KOPT-K1 (cell line): ENCODE measurements at regions not wholly inside any gene's neighbourhood (a gene's known extent, or its start where the extent isn't known, plus 50 kb on each side); places are given as distances from the start of the nearest gene placed in this dataset.

Experiments
- H3K27ac ChIP-seq: fragments of 200-600 bp; sonication (generic); 2 replicates; pipeline ENCODE4 v1.5.1; 2016; ENCODE audit warnings: antibody characterized with exemption, mild to moderate bottlenecking, low read depth, low read length; ENCODE audit not compliant: poor library complexity, severe bottlenecking
- H3K36me3 ChIP-seq: fragments of 200-600 bp; sonication (generic); 2 replicates; pipeline ENCODE4 v1.5.1; 2017; ENCODE audit warnings: antibody characterized with exemption, mild to moderate bottlenecking, low read length, moderate library complexity; ENCODE audit not compliant: insufficient read depth
- H3K9me3 ChIP-seq: fragments of 200-600 bp; sonication (generic); 2 replicates; pipeline ENCODE4 v1.5.1; 2017; ENCODE audit warnings: antibody characterized with exemption, low read length, mild to moderate bottlenecking; ENCODE audit not compliant: insufficient read depth, poor library complexity, severe bottlenecking

GRCh38 chr2:11907190-11907589, 160.8 kb downstream of the LPIN1 start:
- no peaks in the 10 kb centered on the region for H3K9me3 ChIP-seq
- H3K27ac ChIP-seq, result no peak overlapping the region
- H3K36me3 ChIP-seq, result no peaks in the 10 kb centered on the region

DNA sequence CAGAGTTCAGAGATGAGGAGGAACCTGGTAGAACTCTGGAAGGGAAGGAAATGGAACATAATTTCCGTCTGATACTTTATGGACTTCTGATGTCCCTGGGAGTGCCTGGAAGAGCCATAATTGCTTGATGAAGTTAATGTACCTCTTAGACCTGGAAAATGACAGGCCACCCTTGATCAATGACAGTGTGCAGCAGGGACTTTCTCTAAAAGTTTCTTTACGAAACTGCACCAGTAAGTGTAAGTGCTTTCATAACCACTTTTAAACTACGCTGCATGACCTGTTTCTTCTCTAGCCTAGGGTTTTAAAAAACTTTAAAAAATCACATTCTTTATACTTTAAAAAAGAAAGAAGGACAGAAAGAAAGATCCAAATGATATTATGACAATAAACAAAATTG, 164.5 kb downstream of the LPIN1 start:
- Histone ChIP-seq H3K36me3 (no peaks in the 10 kb centered on the region), H3K9me3 (peaks cover 5% of the 10 kb centered on the region), H3K27ac (no peak overlapping the region)

DNA sequence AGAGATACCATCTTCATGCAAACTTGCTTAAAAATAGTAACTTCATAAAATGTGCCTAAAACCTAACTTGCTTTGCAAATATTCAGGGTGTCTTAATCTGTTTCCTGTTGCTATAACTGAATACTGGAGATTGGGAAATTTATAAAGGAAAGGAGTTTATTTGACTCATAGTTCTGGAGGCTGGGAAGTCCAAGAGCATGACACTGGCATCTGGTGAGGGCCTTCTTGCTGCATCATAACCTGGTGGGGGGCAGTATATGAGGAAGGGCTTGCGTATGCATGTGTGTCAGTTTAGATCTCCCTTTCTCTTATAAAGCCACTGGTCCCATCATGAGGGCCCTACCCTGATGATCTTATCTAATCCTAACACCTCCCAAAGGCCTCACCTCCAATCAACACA, 166.5 kb downstream of the LPIN1 start:
- Histone ChIP-seq H3K27ac (no peak overlapping the region), H3K36me3 (no peaks in the 10 kb centered on the region), H3K9me3 (peaks cover 5% of the 10 kb centered on the region)

DNA sequence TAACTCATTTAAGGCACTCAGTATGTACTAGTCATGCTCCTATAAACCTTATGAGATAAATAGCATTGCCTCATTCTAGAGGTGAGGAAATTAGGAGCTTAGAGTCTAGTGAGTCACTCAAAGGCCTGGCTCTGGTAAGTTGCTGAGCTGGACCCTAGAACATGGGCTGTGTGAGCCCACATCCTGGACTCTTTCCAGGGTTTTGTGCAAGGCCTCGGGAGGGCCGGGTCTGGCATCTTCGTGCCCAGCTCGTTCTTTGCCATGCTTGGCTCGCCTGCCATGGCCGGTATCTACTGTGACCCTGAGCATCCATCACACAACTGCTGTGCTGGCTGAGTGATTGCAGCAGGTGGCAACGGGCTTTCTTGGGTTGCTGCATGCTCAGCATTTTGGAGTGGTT, 168.0 kb downstream of the LPIN1 start:
- Histone ChIP-seq H3K27ac (no peak overlapping the region), H3K36me3 (no peaks in the 10 kb centered on the region), H3K9me3 (peaks cover 5% of the 10 kb centered on the region)

- Histone ChIP-seq H3K9me3 (peaks cover 5% of the 10 kb centered on the region), H3K36me3 (no peaks in the 10 kb centered on the region), H3K27ac (no peak overlapping the region)
These were observed 169.2 kb downstream of the LPIN1 start for GRCh38 chr2:11915650-11916049.

GRCh38 chr2:11919953-11920352, 173.5 kb downstream of the LPIN1 start:
- H3K9me3 ChIP-seq, result no peaks in the 10 kb centered on the region
- H3K27ac ChIP-seq, result no peak overlapping the region
- H3K36me3 ChIP-seq, result no peaks in the 10 kb centered on the region

- H3K27ac ChIP-seq, result no peak overlapping the region
- no peaks in the 10 kb centered on the region for H3K36me3 ChIP-seq
- no peaks in the 10 kb centered on the region for H3K9me3 ChIP-seq
These were observed 174.7 kb downstream of the LPIN1 start for GRCh38 chr2:11920993-11921583.

DNA sequence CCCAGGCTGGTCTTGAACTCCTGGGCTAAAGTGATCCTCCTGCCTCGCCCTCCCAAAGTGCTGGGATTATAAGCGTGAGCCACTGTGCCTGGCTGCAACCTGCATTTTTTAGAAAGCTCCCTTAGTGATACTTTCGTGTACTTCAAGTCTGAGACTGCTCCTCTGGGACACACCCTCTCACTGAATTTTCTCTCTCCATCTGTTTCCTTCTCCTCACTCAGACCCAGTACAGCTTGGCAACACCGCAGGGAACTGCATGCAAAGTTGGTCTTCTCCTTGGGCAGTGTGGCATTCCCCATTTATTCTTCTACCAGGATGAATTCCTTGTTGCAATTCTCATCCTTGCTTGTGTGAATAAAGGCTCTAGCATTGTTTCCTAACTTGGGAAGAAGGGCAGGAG, 175.9 kb downstream of the LPIN1 start:
- no peaks in the 10 kb centered on the region for H3K9me3 ChIP-seq
- H3K36me3 ChIP-seq, result no peaks in the 10 kb centered on the region
- no peak overlapping the region for H3K27ac ChIP-seq

- no peak overlapping the region for H3K27ac ChIP-seq
- no peaks in the 10 kb centered on the region for H3K9me3 ChIP-seq
- H3K36me3 ChIP-seq, result no peaks in the 10 kb centered on the region
These were observed 177.5 kb downstream of the LPIN1 start for GRCh38 chr2:11923935-11924334.

- no peak overlapping the region for H3K27ac ChIP-seq
- H3K9me3 ChIP-seq, result no peaks in the 10 kb centered on the region
- H3K36me3 ChIP-seq, result no peaks in the 10 kb centered on the region
These were observed 179.0 kb downstream of the LPIN1 start for GRCh38 chr2:11925295-11926066.

GRCh38 chr2:11930211-11930761, 183.9 kb downstream of the LPIN1 start:
- Histone ChIP-seq H3K27ac (no peak overlapping the region), H3K36me3 (no peaks in the 10 kb centered on the region), H3K9me3 (no peaks in the 10 kb centered on the region)

DNA sequence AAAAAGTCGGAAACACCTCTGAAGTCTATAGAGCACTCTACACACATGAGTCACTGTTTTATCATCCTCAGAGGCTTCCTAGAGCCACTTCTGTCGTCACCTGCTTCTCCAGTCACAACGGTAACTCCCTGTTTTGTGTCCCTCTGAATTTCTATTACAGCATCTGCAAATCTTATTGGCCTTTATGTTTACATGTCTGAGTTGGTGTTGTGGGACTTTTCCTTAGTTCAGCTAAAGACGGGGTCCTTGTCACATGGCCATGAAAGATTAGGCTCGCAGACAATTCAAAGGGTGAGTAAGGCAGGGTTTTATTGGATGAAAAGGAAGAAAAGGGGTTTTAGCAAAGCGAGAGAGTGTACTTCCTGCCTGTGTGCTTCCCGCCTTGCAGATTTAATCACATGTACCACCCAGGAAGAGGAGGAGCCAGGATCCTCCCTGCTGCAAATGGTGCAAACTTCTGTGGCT, 185.6 kb downstream of the LPIN1 start:
- H3K36me3 ChIP-seq, result no peaks in the 10 kb centered on the region
- no peaks in the 10 kb centered on the region for H3K9me3 ChIP-seq
- no peak overlapping the region for H3K27ac ChIP-seq

DNA sequence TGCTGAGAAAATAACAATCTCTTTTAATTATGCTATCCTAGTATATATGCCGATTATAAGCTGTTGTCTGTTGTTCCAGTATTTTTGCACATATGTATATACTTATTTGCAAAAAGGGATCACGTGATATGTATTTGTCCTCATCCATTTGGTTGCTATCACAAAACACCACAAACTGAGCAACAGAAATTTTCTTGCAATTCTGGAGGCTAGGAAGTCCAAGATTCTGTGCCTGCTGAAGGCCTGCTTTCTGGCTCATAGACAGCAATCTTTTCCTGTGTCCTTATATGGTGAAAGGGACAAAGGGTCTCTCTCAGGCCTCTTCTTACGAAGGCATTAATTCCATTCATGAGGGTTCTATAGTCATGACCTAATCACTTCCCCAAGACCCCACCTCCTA, 186.5 kb downstream of the LPIN1 start:
- no peaks in the 10 kb centered on the region for H3K36me3 ChIP-seq
- no peak overlapping the region for H3K27ac ChIP-seq

DNA sequence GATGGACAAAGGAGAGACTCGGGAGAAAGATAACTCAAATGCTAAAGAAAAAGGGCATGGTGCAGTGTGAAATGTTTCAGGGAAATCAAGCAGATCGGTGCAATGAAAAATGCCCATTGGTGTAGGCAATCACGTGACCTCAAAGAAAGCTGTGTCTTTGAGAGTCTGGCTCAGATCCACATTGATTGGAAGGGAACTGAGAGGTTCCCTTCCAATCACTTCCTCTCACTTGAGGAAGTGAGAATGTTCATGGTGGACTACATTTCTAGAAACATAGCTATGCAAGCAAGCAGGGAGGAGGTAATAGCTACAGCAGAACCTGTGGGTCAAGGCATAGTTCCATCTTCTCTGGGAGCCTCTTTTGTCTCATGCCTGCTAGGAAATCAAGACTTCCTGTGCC, 187.4 kb downstream of the LPIN1 start:
- Histone ChIP-seq H3K27ac (no peak overlapping the region), H3K9me3 (no peaks in the 10 kb centered on the region), H3K36me3 (no peaks in the 10 kb centered on the region)

More for the DNA sequence above, 186.5 kb downstream of the LPIN1 start:
- H3K9me3 ChIP-seq, result no peaks in the 10 kb centered on the region

GRCh38 chr2:11936761-11937160, 190.3 kb downstream of the LPIN1 start:
- Histone ChIP-seq H3K36me3 (no peaks in the 10 kb centered on the region), H3K9me3 (no peaks in the 10 kb centered on the region), H3K27ac (no peak overlapping the region)

- no peaks in the 10 kb centered on the region for H3K36me3 ChIP-seq
- H3K27ac ChIP-seq, result no peak overlapping the region
These were observed 191.8 kb downstream of the LPIN1 start for GRCh38 chr2:11938196-11938595.

More at GRCh38 chr2:11938196-11938595, 191.8 kb downstream of the LPIN1 start:
- no peaks in the 10 kb centered on the region for H3K9me3 ChIP-seq
